Fibroblast of lung (primary cell): ENCODE measurements at regions not wholly inside any gene's neighbourhood (a gene's known extent, or its start where the extent isn't known, plus 50 kb on each side); places are given as distances from the start of the nearest gene placed in this dataset.
A peak's percentile ranks its signal among the peaks of the same experiment; 100 is the strongest.

Experiments
- DNase-seq, 2 donors: peaks; one replicate each; pipeline versions ENCODE4 v3.0.0 to v3.0.0-alpha.2; 2010; ENCODE audit warnings: low read depth in 2 of 2
- H2AFZ ChIP-seq: 2 replicates; pipeline ENCODE4 v1.5.1; 2012; ENCODE audit warnings: low read length, control low read depth, inconsistent platforms
- H3K27ac ChIP-seq: 2 replicates; pipeline ENCODE4 v1.5.1; 2011; ENCODE audit warnings: low read length, control low read depth; ENCODE audit not compliant: insufficient read depth
- H3K27me3 ChIP-seq: 2 replicates; pipeline ENCODE4 v1.5.1; 2011; ENCODE audit warnings: mild to moderate bottlenecking, low read length; ENCODE audit not compliant: control insufficient read depth, insufficient read depth
- H3K36me3 ChIP-seq: 2 replicates; pipeline ENCODE4 v1.5.1; 2011; ENCODE audit warnings: low read length; ENCODE audit not compliant: control insufficient read depth, insufficient read depth
- H3K4me1 ChIP-seq: 2 replicates; pipeline ENCODE4 v1.5.1; 2011; ENCODE audit warnings: low read length; ENCODE audit not compliant: control insufficient read depth, insufficient read depth; ENCODE audit errors: extremely low read depth
- H3K4me2 ChIP-seq: 2 replicates; pipeline ENCODE4 v1.5.1; 2011; ENCODE audit warnings: low read length, control low read depth; ENCODE audit not compliant: insufficient read depth; ENCODE audit errors: extremely low read depth
- H3K4me3 ChIP-seq, 4 experiments: fragments of 200-600 bp in 1 of 4; sonication (generic) in 1 of 4; replicated peaks in 1 of 4; 2 replicates each; pipeline ENCODE4 v1.5.1; 2011 to 2016; ENCODE audit warnings: low read length in 4 of 4, low read depth in 3 of 4, mild to moderate bottlenecking in 3 of 4, control low read depth in 2 of 4, inconsistent platforms in 1 of 4, mixed read lengths in 1 of 4; ENCODE audit not compliant: insufficient read depth in 1 of 4; ENCODE audit errors: control extremely low read depth in 1 of 4
- H3K79me2 ChIP-seq: 2 replicates; pipeline ENCODE4 v1.5.1; 2012; ENCODE audit warnings: mild to moderate bottlenecking, low read length, inconsistent platforms; ENCODE audit not compliant: control insufficient read depth, insufficient read depth
- H3K9ac ChIP-seq: 2 replicates; pipeline ENCODE4 v1.5.1; 2011; ENCODE audit warnings: mild to moderate bottlenecking, low read length, control low read depth; ENCODE audit not compliant: insufficient read depth
- H3K9me3 ChIP-seq: 2 replicates; pipeline ENCODE4 v1.5.1; 2012; ENCODE audit warnings: low read depth, low read length; ENCODE audit not compliant: control insufficient read depth, insufficient read depth
- H4K20me1 ChIP-seq: 2 replicates; pipeline ENCODE4 v1.5.1; 2011; ENCODE audit warnings: low read length; ENCODE audit not compliant: control insufficient read depth, insufficient read depth; ENCODE audit errors: extremely low read depth
- CTCF ChIP-seq, 2 donors: IDR thresholded peaks in 1 of 2; conservative IDR thresholded peaks in 1 of 2; 1 replicate in 1 of 2; 2 replicates in 1 of 2; pipeline ENCODE4 v1.5.1; 2011 to 2012; ENCODE audit warnings: low read length in 2 of 2, control low read depth in 1 of 2, inconsistent platforms in 1 of 2, low read depth in 1 of 2, mild to moderate bottlenecking in 1 of 2
- EZH2 ChIP-seq: IDR thresholded peaks from 2 replicates; pipeline ENCODE4 v1.5.1; 2012; ENCODE audit warnings: low read length, control low read depth, mild to moderate bottlenecking; ENCODE audit errors: missing control alignments

- Histone ChIP-seq H3K27me3 (no peaks in the 10 kb centered on the region), H3K9me3 (no peaks in the 10 kb centered on the region), H2AFZ (no peak overlapping the region), H3K27ac (no peak overlapping the region), H3K4me3 (no peak overlapping the region), H4K20me1 (no peaks in the 10 kb centered on the region), H3K4me1 (no peaks in the 10 kb centered on the region), H3K79me2 (no peaks in the 10 kb centered on the region), H3K9ac (no peak overlapping the region), H3K4me2 (no peak overlapping the region), H3K36me3 (no peaks in the 10 kb centered on the region)
- peak in 1 of 2 donors; percentile 77 for DNase-seq
- TF ChIP-seq CTCF (conservative IDR thresholded peaks at IDR 0.05 in 1 of 2, IDR thresholded peaks at IDR 0.05 in 1 of 2; ENCODE audit: low read depth in 1 of 2, low read length in 2 of 2) = no peak
- no peak for TF ChIP-seq EZH2
Measured at GRCh38 chr2:118249531-118249930, 161.3 kb downstream of the INSIG2 start.

- Histone ChIP-seq H3K4me1 (no peaks in the 10 kb centered on the region), H3K27ac (no peak overlapping the region), H3K4me3 (no peak overlapping the region), H3K9me3 (no peaks in the 10 kb centered on the region), H3K79me2 (no peaks in the 10 kb centered on the region), H4K20me1 (no peaks in the 10 kb centered on the region), H3K36me3 (no peaks in the 10 kb centered on the region), H2AFZ (no peak overlapping the region), H3K9ac (no peak overlapping the region), H3K27me3 (no peaks in the 10 kb centered on the region), H3K4me2 (no peak overlapping the region)
- TF ChIP-seq CTCF (conservative IDR thresholded peaks at IDR 0.05 in 1 of 2, IDR thresholded peaks at IDR 0.05 in 1 of 2; ENCODE audit: low read depth in 1 of 2, low read length in 2 of 2) (no peak), EZH2 (no peak)
- peak in 1 of 2 donors; percentile 32 for DNase-seq
Measured at GRCh38 chr2:118246726-118247125, 158.5 kb downstream of the INSIG2 start.

DNA sequence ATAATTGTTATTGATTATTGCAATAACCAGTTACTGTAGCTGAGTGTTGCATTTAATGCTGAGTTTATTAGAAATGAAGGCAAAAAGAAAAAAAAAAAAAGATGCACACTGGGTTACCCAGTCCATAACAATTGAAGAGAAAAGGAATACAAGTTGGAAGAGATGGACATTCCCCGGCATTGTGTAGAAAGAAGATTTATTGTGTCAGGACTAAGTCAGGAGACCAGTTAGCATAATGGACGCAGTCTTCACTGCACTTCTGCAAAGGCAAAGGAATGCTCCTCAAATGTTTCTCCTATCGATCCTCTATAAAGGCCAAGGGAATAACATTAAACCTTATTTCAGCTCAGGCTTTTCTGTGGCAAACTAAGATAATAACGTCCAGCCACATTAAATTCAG is 157.8 kb downstream of the INSIG2 start:
- no peaks in the 10 kb centered on the region for H3K9me3 ChIP-seq
- no peaks in the 10 kb centered on the region for H3K4me1 ChIP-seq
- no peak overlapping the region for H3K4me2 ChIP-seq
- no peaks in the 10 kb centered on the region for H3K36me3 ChIP-seq
- no peaks in the 10 kb centered on the region for H3K79me2 ChIP-seq
- DNase-seq = no peak
- no peaks in the 10 kb centered on the region for H3K27me3 ChIP-seq
- TF ChIP-seq EZH2 (no peak), CTCF (conservative IDR thresholded peaks at IDR 0.05 in 1 of 2, IDR thresholded peaks at IDR 0.05 in 1 of 2; ENCODE audit: low read depth in 1 of 2, low read length in 2 of 2) (no peak)
- H3K27ac ChIP-seq = no peak overlapping the region
- H3K9ac ChIP-seq = no peak overlapping the region
- H4K20me1 ChIP-seq = no peaks in the 10 kb centered on the region
- no peak overlapping the region for H3K4me3 ChIP-seq
- no peak overlapping the region for H2AFZ ChIP-seq
